ENCODE measurements at regions not wholly inside any gene's neighbourhood (a gene's known extent, or its start where the extent isn't known, plus 50 kb on each side); places are given as distances from the start of the nearest gene placed in this dataset.
"Not testable (repeated sequence)": the region's sequence is repeated elsewhere in the genome, so short reads cannot be mapped to it uniquely, and the experiment has no call there.

GRCh38 chr17:20852239-20852989 lies 190.4 kb downstream of the USP22 start:
- intact Hi-C loops (cut with micrococcal nuclease; ENCODE audit: unreplicated experiment): no loop called here
- TF ChIP-seq EZH2 (IDR thresholded peaks at IDR 0.05; ENCODE audit: low read depth) (no peak), CTCF (conservative IDR thresholded peaks at IDR 0.05) (no peak)
- Histone ChIP-seq H4K20me1 (ENCODE audit: insufficient read depth) (no peaks in the 10 kb centered on the region), H3K9me3 (ENCODE audit: insufficient read depth, low read depth) (no peaks in the 10 kb centered on the region), H3K27me3 (ENCODE audit: insufficient read depth, low read depth) (no peaks in the 10 kb centered on the region), H2AFZ (peak overlapping the region; percentile 84), H3K4me1 (replicated peaks; ENCODE audit: insufficient read depth) (peaks cover 8% of the 10 kb centered on the region; the same call in 1 of the 2 replicates), H3K4me2 (peak overlapping the region; percentile 97), H3K9me2 (ENCODE audit: insufficient read depth) (no peaks in the 10 kb centered on the region), H3K79me2 (ENCODE audit: low read depth) (no peaks in the 10 kb centered on the region), H3F3A (ENCODE audit: insufficient read depth, low read depth) (no peaks in the 10 kb centered on the region), H3K27ac (no peak overlapping the region), H3K36me3 (ENCODE audit: low read depth) (no peaks in the 10 kb centered on the region), H3K4me3 (peak overlapping the region; percentile 63)
- peak; percentile 42 to 61 for DNase-seq
- ChIA-PET POLR2A (ENCODE audit: unreplicated experiment) (interaction anchor here (0.6 to 0.7 kb wide), 4 partner anchors 190 to 678 kb away, joined by 3 to 8 read pairs (median 7); partner anchors contain the start of gene USP22), CTCF (interaction anchor here (0.6 to 1.6 kb wide), 5 partner anchors 50 to 613 kb away, joined by 3 to 5 read pairs (median 4); no protein-coding TSS in a partner anchor)
- BruUV-seq (replicated peaks): no TSS peak

DNA sequence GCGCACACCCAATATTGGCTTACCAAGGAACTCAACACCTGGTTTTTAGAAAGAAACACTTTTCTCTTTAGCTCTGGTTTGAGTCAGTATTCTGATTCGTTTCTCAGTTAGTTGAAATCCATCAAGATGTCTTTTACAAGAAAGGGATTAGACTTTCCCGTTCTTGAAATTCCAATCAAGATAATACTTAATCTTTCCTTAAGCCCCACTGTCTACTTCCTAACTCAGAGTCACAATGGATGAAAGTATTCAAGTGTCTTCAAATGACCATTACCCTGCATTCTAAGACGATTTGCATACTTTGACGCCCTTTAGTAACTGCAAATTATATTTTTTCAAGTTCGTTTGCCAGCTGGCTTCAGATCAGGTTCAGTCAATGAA lies 189.8 kb downstream of the USP22 start:
- no peaks in the 10 kb centered on the region for H3K79me2 ChIP-seq (ENCODE audit: low read depth)
- H3K27ac ChIP-seq: no peak overlapping the region
- H3K9me3 ChIP-seq (ENCODE audit: insufficient read depth, low read depth): no peaks in the 10 kb centered on the region
- no TSS peak for BruUV-seq (replicated peaks)
- ChIA-PET CTCF (interaction anchor here (0.6 to 1.1 kb wide), 3 partner anchors 140 to 613 kb away, joined by 3 read pairs; no protein-coding TSS in a partner anchor), POLR2A (ENCODE audit: unreplicated experiment) (interaction anchor here (0.6 to 0.7 kb wide), 3 partner anchors 190 to 678 kb away, joined by 3 to 8 read pairs (median 6); partner anchors contain the start of gene USP22)
- peak overlapping the region; percentile 97 for H3K4me2 ChIP-seq
- no peak for TF ChIP-seq CTCF (conservative IDR thresholded peaks at IDR 0.05)
- TF ChIP-seq EZH2 (IDR thresholded peaks at IDR 0.05; ENCODE audit: low read depth): no peak
- peak overlapping the region; percentile 84; the same call in 1 of the 2 replicates for H2AFZ ChIP-seq
- H4K20me1 ChIP-seq (ENCODE audit: insufficient read depth): no peaks in the 10 kb centered on the region
- peak overlapping the region; percentile 63; the same call in 1 of the 2 replicates for H3K4me3 ChIP-seq
- intact Hi-C loops (cut with micrococcal nuclease; ENCODE audit: unreplicated experiment): loop anchor here (1.0 kb wide), 1 partner anchor 140 kb away; no protein-coding TSS in a partner anchor
- DNase-seq: no peak
- H3K4me1 ChIP-seq (replicated peaks; ENCODE audit: insufficient read depth): peaks cover 8% of the 10 kb centered on the region; the same call in 1 of the 2 replicates
- H3K9me2 ChIP-seq (ENCODE audit: insufficient read depth): no peaks in the 10 kb centered on the region
- H3F3A ChIP-seq (ENCODE audit: insufficient read depth, low read depth): no peaks in the 10 kb centered on the region
- H3K27me3 ChIP-seq (ENCODE audit: insufficient read depth, low read depth): no peaks in the 10 kb centered on the region
- H3K36me3 ChIP-seq (ENCODE audit: low read depth): no peaks in the 10 kb centered on the region

DNA sequence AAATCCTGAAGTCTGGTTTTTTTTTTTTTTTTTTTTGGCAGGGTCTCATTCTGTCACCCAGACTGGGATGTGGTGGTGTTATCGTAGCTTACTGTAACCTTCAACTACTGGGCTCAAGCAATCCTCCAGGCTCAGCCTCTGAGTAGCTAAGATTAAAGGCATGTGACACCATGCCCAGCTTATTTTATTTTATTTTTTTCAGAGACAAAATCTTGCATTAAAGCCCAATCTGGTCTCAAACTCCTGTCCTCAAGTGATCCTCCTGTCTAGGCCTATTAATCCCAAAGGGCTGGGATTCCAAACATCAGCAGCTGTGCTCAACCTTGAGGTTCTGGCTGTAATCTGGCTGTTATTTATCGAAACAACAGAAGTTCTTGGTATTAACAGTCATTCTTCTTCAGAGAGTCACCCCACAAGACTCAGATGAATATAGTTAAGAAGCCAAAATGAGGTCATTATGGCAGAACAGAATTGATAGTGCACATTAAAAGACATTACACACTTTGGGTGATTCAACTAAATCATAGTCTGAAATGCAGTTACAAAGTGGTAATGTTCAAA lies 186.8 kb downstream of the USP22 start:
- H3K4me3 ChIP-seq; CTCF ChIA-PET; H3K79me2 ChIP-seq (ENCODE audit: low read depth); H4K20me1 ChIP-seq (ENCODE audit: insufficient read depth); H3K36me3 ChIP-seq (ENCODE audit: low read depth); H3K4me1 ChIP-seq (replicated peaks; ENCODE audit: insufficient read depth); H3K4me2 ChIP-seq; H3K9me2 ChIP-seq (ENCODE audit: insufficient read depth); H2AFZ ChIP-seq; DNase-seq; intact Hi-C loops (cut with micrococcal nuclease; ENCODE audit: unreplicated experiment); H3K9me3 ChIP-seq (ENCODE audit: insufficient read depth, low read depth); H3F3A ChIP-seq (ENCODE audit: insufficient read depth, low read depth); BruUV-seq (replicated peaks); H3K27me3 ChIP-seq (ENCODE audit: insufficient read depth, low read depth); H3K27ac ChIP-seq; POLR2A ChIA-PET (ENCODE audit: unreplicated experiment): not testable (repeated sequence)

DNA sequence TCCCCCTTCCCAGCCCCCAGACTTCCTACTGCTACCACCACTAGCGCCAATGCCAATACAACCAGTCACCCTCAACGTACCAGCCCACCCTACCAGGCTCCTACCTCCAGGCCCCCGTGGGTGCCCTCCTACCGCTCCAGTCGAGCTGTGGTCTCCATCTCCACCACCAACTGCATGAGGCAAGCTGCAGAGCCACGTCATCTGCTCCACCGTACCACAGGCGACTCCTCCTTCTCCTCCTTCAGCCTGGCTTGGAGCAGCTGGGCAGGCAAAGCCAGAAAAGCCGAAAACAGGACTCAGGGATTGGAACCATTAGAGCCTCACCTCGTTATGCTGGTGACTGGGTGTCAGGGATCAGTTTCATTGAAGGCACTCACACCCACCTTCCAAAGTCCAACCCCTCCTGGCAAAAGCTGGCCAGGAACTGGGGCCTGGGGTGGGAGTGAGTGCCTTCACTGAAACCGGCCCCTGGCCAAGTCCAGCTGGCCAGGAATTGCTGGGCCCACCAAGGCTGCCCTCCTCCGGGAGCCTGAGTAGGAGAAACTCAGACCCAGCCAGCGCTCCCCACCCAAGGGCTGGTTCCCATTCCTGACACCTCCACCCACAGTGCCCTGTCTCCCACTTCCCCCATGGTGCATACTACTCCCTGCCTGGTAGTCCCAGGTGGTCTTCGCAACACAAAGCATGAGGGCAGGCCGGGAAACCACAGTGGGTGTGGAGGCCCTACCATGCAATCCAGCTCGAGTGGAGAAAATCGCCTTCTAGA lies 176.2 kb downstream of the USP22 start:
- CTCF ChIA-PET; H3K4me1 ChIP-seq (replicated peaks; ENCODE audit: insufficient read depth); POLR2A ChIA-PET (ENCODE audit: unreplicated experiment): not testable (repeated sequence)

GRCh38 chr17:20867436-20867937 lies 175.3 kb downstream of the USP22 start:
- H3K27ac ChIP-seq; H3F3A ChIP-seq (ENCODE audit: insufficient read depth, low read depth); H2AFZ ChIP-seq; H3K4me1 ChIP-seq (replicated peaks; ENCODE audit: insufficient read depth); H3K9me3 ChIP-seq (ENCODE audit: insufficient read depth, low read depth); CTCF ChIA-PET; POLR2A ChIA-PET (ENCODE audit: unreplicated experiment); H3K9me2 ChIP-seq (ENCODE audit: insufficient read depth); H3K79me2 ChIP-seq (ENCODE audit: low read depth); DNase-seq; H3K4me3 ChIP-seq; H3K27me3 ChIP-seq (ENCODE audit: insufficient read depth, low read depth); intact Hi-C loops (cut with micrococcal nuclease; ENCODE audit: unreplicated experiment); H4K20me1 ChIP-seq (ENCODE audit: insufficient read depth); BruUV-seq (replicated peaks); H3K36me3 ChIP-seq (ENCODE audit: low read depth); H3K4me2 ChIP-seq: not testable (repeated sequence)

More for the DNA sequence above, 176.2 kb downstream of the USP22 start:
- H3K4me3 ChIP-seq; H3F3A ChIP-seq (ENCODE audit: insufficient read depth, low read depth); H4K20me1 ChIP-seq (ENCODE audit: insufficient read depth); H3K4me2 ChIP-seq; H3K27me3 ChIP-seq (ENCODE audit: insufficient read depth, low read depth); H3K9me2 ChIP-seq (ENCODE audit: insufficient read depth); BruUV-seq (replicated peaks); H3K9me3 ChIP-seq (ENCODE audit: insufficient read depth, low read depth); H3K36me3 ChIP-seq (ENCODE audit: low read depth); H3K79me2 ChIP-seq (ENCODE audit: low read depth); H2AFZ ChIP-seq; H3K27ac ChIP-seq; DNase-seq; intact Hi-C loops (cut with micrococcal nuclease; ENCODE audit: unreplicated experiment): not testable (repeated sequence)
